CD14-positive monocyte (primary cell): ENCODE measurements at regions not wholly inside any gene's neighbourhood (a gene's known extent, or its start where the extent isn't known, plus 50 kb on each side); places are given as distances from the start of the nearest gene placed in this dataset.

Experiments used
- DNase-seq, 3 donors: peaks; one replicate each; pipeline ENCODE4 v3.0.0-alpha.2; 2011 to 2022
- H2AFZ ChIP-seq: 2 replicates; pipeline ENCODE4 v1.6.0; 2012; ENCODE audit warnings: mild to moderate bottlenecking, low read depth, low read length, inconsistent platforms; ENCODE audit not compliant: insufficient read depth, poor library complexity, severe bottlenecking
- H3K27ac ChIP-seq, 2 donors: 1 replicate in 1 of 2; 2 replicates in 1 of 2; pipeline ENCODE4 v1.5.1; 2012 to 2013; ENCODE audit warnings: low read length in 2 of 2, control low read depth in 1 of 2, inconsistent platforms in 1 of 2, low read depth in 1 of 2, mild to moderate bottlenecking in 1 of 2
- H3K27me3 ChIP-seq, 2 donors: one replicate each; pipeline versions ENCODE4 v1.6.0 to v1.6.1; 2011 to 2013; ENCODE audit warnings: low read length in 2 of 2; ENCODE audit not compliant: control insufficient read depth in 2 of 2, insufficient read depth in 2 of 2
- H3K36me3 ChIP-seq, 2 donors: replicated peaks in 1 of 2; 1 replicate in 1 of 2; 2 replicates in 1 of 2; pipeline versions ENCODE4 v1.5.1 to v1.6.1; 2012 to 2013; ENCODE audit warnings: low read length in 2 of 2, control low read depth in 1 of 2, inconsistent platforms in 1 of 2, mild to moderate bottlenecking in 1 of 2; ENCODE audit not compliant: insufficient read depth in 2 of 2, control insufficient read depth in 1 of 2
- H3K4me1 ChIP-seq, 2 donors: 1 replicate in 1 of 2; 2 replicates in 1 of 2; pipeline versions ENCODE4 v1.5.1 to v1.6.1; 2012 to 2013; ENCODE audit warnings: low read length in 2 of 2, control low read depth in 1 of 2, inconsistent platforms in 1 of 2, mild to moderate bottlenecking in 1 of 2, moderate library complexity in 1 of 2; ENCODE audit not compliant: insufficient read depth in 2 of 2, control insufficient read depth in 1 of 2
- H3K4me2 ChIP-seq: replicated peaks from 2 replicates; pipeline ENCODE3; 2012; ENCODE audit warnings: low read length, moderate library complexity, mild to moderate bottlenecking; ENCODE audit not compliant: poor library complexity, severe bottlenecking; ENCODE audit errors: extremely low read depth
- H3K4me3 ChIP-seq, 3 experiments: fragments of 200-600 bp in 1 of 3; sonication (generic) in 1 of 3; replicated peaks in 1 of 3; 1 replicate in 2 of 3; 2 replicates in 1 of 3; pipeline ENCODE4 v1.5.1; 2011 to 2013; ENCODE audit warnings: low read length in 3 of 3, mild to moderate bottlenecking in 3 of 3, control low read depth in 2 of 3, low read depth in 2 of 3, inconsistent platforms in 1 of 3, moderate library complexity in 1 of 3
- H3K79me2 ChIP-seq: 2 replicates; pipeline ENCODE4 v1.6.0; 2012; ENCODE audit warnings: mild to moderate bottlenecking, control low read depth, inconsistent platforms, low read length, moderate library complexity; ENCODE audit not compliant: insufficient read depth
- H3K9ac ChIP-seq: 2 replicates; pipeline ENCODE4 v1.6.0; 2017; ENCODE audit warnings: low read length, mild to moderate bottlenecking; ENCODE audit not compliant: insufficient read depth, poor library complexity, severe bottlenecking
- H3K9me3 ChIP-seq, 2 donors: replicated peaks in 1 of 2; 1 replicate in 1 of 2; 2 replicates in 1 of 2; pipeline versions ENCODE4 v1.5.1 to v1.6.1; 2012 to 2013; ENCODE audit warnings: low read length in 2 of 2, control low read depth in 1 of 2; ENCODE audit not compliant: control insufficient read depth in 1 of 2, insufficient read depth in 1 of 2
- H4K20me1 ChIP-seq: 2 replicates; pipeline ENCODE4 v1.6.0; 2012; ENCODE audit warnings: mild to moderate bottlenecking, low read length, control low read depth, moderate library complexity; ENCODE audit not compliant: insufficient read depth
- H3K27ac Mint-ChIP-seq, 7 donors: one replicate each; pipeline ENCODE4 v1.8.0; 2020; ENCODE audit warnings: mild to moderate bottlenecking in 7 of 7, mixed read lengths in 7 of 7, moderate library complexity in 6 of 7, inconsistent platforms in 2 of 7
- H3K27me3 Mint-ChIP-seq, 3 donors: one replicate each; pipeline ENCODE4 v1.8.0; 2021 to 2022; ENCODE audit warnings: low read depth in 3 of 3, mild to moderate bottlenecking in 3 of 3, mixed read lengths in 3 of 3, moderate library complexity in 3 of 3, inconsistent platforms in 1 of 3
- H3K36me3 Mint-ChIP-seq, 2 donors: one replicate each; pipeline ENCODE4 v1.8.0; 2020; ENCODE audit warnings: mixed read lengths in 2 of 2, inconsistent platforms in 1 of 2, mild to moderate bottlenecking in 1 of 2
- H3K4me1 Mint-ChIP-seq: one replicate; pipeline ENCODE4 v1.8.0; 2020; ENCODE audit warnings: mild to moderate bottlenecking, mixed read lengths
- H3K4me3 Mint-ChIP-seq, 2 donors: one replicate each; pipeline ENCODE4 v1.8.0; 2020; ENCODE audit warnings: mild to moderate bottlenecking in 2 of 2, mixed read lengths in 2 of 2, moderate library complexity in 1 of 2
- H3K9me3 Mint-ChIP-seq, 7 donors: one replicate each; pipeline ENCODE4 v1.8.0; 2020 to 2022; ENCODE audit warnings: mixed read lengths in 7 of 7, mild to moderate bottlenecking in 6 of 7, moderate library complexity in 6 of 7, inconsistent platforms in 2 of 7
- CTCF ChIP-seq: fragments of 200-600 bp; IDR thresholded peaks from one replicate; pipeline ENCODE4 v1.8.0; 2022; ENCODE audit warnings: antibody characterized with exemption, mild to moderate bottlenecking
- WGBS: methylation state at CpG from one replicate; pipeline ENCODE4 v1.1.5; 2013; ENCODE audit warnings: missing lambda C conversion rate; ENCODE audit not compliant: insufficient coverage; 5-methylcytosine and 5-hydroxymethylcytosine counted together
- intact Hi-C, 2 donors: fragments of 100-400 bp; cut with micrococcal nuclease; formaldehyde crosslinking; loops; one replicate each; pipeline versions ENCODE4 v1.15.0 to v1.15.1; 2023

GRCh38 chr1:184905601-184906322, 68.5 kb downstream of the NIBAN1 start:
- Histone ChIP-seq H3K4me2 (no peak overlapping the region), H3K9ac (no peak overlapping the region), H3K79me2 (peaks cover 80% of the 10 kb centered on the region), H3K27me3 (no peaks in the 10 kb centered on the region), H3K4me3 (no peak overlapping the region), H4K20me1 (no peaks in the 10 kb centered on the region), H3K36me3 (no peaks in the 10 kb centered on the region), H3K27ac (peak overlapping the region in 1 of 2 donors; percentile 56), H2AFZ (no peak overlapping the region), H3K4me1 (peaks cover 12 to 14% of the 10 kb centered on the region in 2 donors), H3K9me3 (no peaks in the 10 kb centered on the region)
- Mint-ChIP-seq H3K4me1 (peaks cover 20% of the 10 kb centered on the region), H3K9me3 (peaks cover 0 to 1% (median 0%) of the 10 kb centered on the region in 7 donors), H3K27ac (peak overlapping the region; percentile 71 to 95 (median 88)), H3K36me3 (peaks cover 6% of the 10 kb centered on the region in 2 donors), H3K4me3 (no peak overlapping the region), H3K27me3 (peaks cover 0 to 2% (median 1%) of the 10 kb centered on the region in 3 donors)
- TF ChIP-seq CTCF, result no peak
- intact Hi-C loops, result no loop called here
- WGBS, result no CpG with 5 or more reads among the region's 3 CpGs
- no peak for DNase-seq

GRCh38 chr1:184903111-184903692, 71.1 kb downstream of the NIBAN1 start:
- H3K4me1 Mint-ChIP-seq, result peaks cover 16% of the 10 kb centered on the region
- H3K79me2 ChIP-seq, result peaks cover 60% of the 10 kb centered on the region
- H3K9me3 ChIP-seq, result no peaks in the 10 kb centered on the region
- peaks cover 14 to 22% of the 10 kb centered on the region in 2 donors for H3K36me3 Mint-ChIP-seq
- H3K9me3 Mint-ChIP-seq, result peaks cover 0 to 1% (median 0%) of the 10 kb centered on the region in 7 donors
- no peak overlapping the region for H3K4me3 ChIP-seq
- peaks cover 7 to 12% of the 10 kb centered on the region in 2 donors for H3K36me3 ChIP-seq
- WGBS, result no CpG with 5 or more reads among the region's 2 CpGs
- H3K27me3 ChIP-seq, result no peaks in the 10 kb centered on the region
- H3K4me2 ChIP-seq, result no peak overlapping the region
- H4K20me1 ChIP-seq, result no peaks in the 10 kb centered on the region
- H3K27ac Mint-ChIP-seq, result no peak overlapping the region
- no peak overlapping the region for H3K4me3 Mint-ChIP-seq
- H3K9ac ChIP-seq, result no peak overlapping the region
- no peak for TF ChIP-seq CTCF
- no peak overlapping the region for H2AFZ ChIP-seq
- H3K4me1 ChIP-seq, result peaks cover 12 to 14% of the 10 kb centered on the region in 2 donors
- H3K27me3 Mint-ChIP-seq, result peaks cover 0 to 3% (median 2%) of the 10 kb centered on the region in 3 donors
- H3K27ac ChIP-seq, result no peak overlapping the region
- no peak for DNase-seq
- intact Hi-C loops, result no loop called here
